ENCODE measurements at regions not wholly inside any gene's neighbourhood (a gene's known extent, or its start where the extent isn't known, plus 50 kb on each side); places are given as distances from the start of the nearest gene placed in this dataset.

DNA sequence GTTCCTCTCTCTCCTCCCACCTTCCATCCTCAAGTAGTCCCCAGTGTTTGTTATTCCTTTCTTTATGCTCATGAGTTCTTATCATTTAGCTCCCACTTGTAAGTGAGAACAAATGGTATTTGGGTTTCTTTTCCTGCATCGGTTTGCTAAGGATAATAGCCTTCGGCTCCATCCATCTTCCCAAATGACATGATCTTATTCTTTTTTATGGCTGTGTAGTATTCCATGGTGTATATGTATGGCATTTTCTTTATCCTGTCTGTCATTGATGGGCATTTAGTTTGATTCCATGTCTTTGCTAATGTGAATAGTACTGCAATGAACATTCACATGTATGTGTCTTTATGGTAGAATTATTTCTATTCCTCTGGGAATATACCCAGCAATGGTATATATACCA, 62.4 kb upstream of the CFAP161 start:
- TF ChIP-seq CTCF (conservative IDR thresholded peaks at IDR 0.05), result no peak
- no peak for TF ChIP-seq ZFX (IDR thresholded peaks at IDR 0.05)

Data from C4-2B (cell line).